Osteoblast (primary cell): ENCODE measurements at regions not wholly inside any gene's neighbourhood (a gene's known extent, or its start where the extent isn't known, plus 50 kb on each side); places are given as distances from the start of the nearest gene placed in this dataset.
A peak's percentile ranks its signal among the peaks of the same experiment; 100 is the strongest.

Source experiments
- DNase-seq: peaks from one replicate; pipeline ENCODE4 v3.0.0; 2011; ENCODE audit warnings: low spot score, mixed read lengths; ENCODE audit not compliant: insufficient read length; ENCODE audit errors: missing footprints
- H2AFZ ChIP-seq: 2 replicates; pipeline ENCODE4 v1.6.0; 2011; ENCODE audit warnings: mild to moderate bottlenecking, low read length
- H3K27ac ChIP-seq: 2 replicates; pipeline ENCODE4 v1.5.1; 2011; ENCODE audit warnings: mild to moderate bottlenecking, low read depth, low read length, moderate library complexity
- H3K27me3 ChIP-seq: 2 replicates; pipeline ENCODE4 v1.6.0; 2012; ENCODE audit warnings: mild to moderate bottlenecking, control low read depth, inconsistent platforms, low read length, moderate library complexity; ENCODE audit not compliant: insufficient read depth
- H3K36me3 ChIP-seq: 2 replicates; pipeline ENCODE4 v1.5.1; 2011; ENCODE audit warnings: mild to moderate bottlenecking, low read length, control low read depth, moderate library complexity; ENCODE audit not compliant: insufficient read depth
- H3K4me1 ChIP-seq: 2 replicates; pipeline ENCODE4 v1.5.1; 2011; ENCODE audit warnings: mild to moderate bottlenecking, low read length, control low read depth, moderate library complexity; ENCODE audit not compliant: insufficient read depth
- H3K4me2 ChIP-seq: 2 replicates; pipeline ENCODE4 v1.6.0; 2011; ENCODE audit warnings: mild to moderate bottlenecking, low read length; ENCODE audit not compliant: insufficient read depth
- H3K4me3 ChIP-seq: fragments of 200-600 bp; sonication (generic); 3 replicates; pipeline ENCODE4 v1.5.1; 2012; ENCODE audit warnings: mild to moderate bottlenecking, low read length, inconsistent platforms; ENCODE audit not compliant: insufficient read depth
- H3K79me2 ChIP-seq: 2 replicates; pipeline ENCODE4 v1.6.0; 2012; ENCODE audit warnings: mild to moderate bottlenecking, low read length, control low read depth, inconsistent platforms; ENCODE audit not compliant: insufficient read depth
- H3K9me3 ChIP-seq: 2 replicates; pipeline ENCODE4 v1.5.1; 2011; ENCODE audit warnings: low read depth, low read length, control low read depth
- H4K20me1 ChIP-seq: 2 replicates; pipeline ENCODE4 v1.6.0; 2012; ENCODE audit warnings: mild to moderate bottlenecking, low read length, control low read depth; ENCODE audit not compliant: insufficient read depth
- TF ChIP-seq, protein P1 (sequence below): IDR thresholded peaks from 2 replicates; pipeline ENCODE4 v1.5.1; 2011; ENCODE audit warnings: mild to moderate bottlenecking, low read depth, low read length, moderate library complexity; ENCODE audit errors: extremely low read depth

DNA sequence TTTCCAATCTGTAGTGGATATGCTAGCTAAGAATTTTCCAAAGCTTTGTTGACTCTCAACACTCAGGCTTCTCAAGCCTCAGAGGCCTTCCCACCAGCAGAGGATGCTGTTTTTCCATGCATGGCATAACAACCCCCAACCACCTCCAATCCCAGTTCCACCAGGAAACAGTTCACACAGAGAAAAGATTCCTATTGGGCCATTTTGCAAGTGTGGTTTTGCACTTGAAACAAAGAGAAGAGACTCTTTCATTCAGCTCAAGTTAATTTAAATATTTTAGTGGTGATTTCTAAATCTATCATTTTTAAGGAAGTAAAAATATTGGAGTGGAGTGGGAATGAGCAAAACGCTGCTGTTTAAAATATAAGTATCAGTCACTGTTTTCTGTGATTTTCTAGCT is 105.6 kb upstream of the COL1A2 start:
- TF ChIP-seq, protein P1, sequence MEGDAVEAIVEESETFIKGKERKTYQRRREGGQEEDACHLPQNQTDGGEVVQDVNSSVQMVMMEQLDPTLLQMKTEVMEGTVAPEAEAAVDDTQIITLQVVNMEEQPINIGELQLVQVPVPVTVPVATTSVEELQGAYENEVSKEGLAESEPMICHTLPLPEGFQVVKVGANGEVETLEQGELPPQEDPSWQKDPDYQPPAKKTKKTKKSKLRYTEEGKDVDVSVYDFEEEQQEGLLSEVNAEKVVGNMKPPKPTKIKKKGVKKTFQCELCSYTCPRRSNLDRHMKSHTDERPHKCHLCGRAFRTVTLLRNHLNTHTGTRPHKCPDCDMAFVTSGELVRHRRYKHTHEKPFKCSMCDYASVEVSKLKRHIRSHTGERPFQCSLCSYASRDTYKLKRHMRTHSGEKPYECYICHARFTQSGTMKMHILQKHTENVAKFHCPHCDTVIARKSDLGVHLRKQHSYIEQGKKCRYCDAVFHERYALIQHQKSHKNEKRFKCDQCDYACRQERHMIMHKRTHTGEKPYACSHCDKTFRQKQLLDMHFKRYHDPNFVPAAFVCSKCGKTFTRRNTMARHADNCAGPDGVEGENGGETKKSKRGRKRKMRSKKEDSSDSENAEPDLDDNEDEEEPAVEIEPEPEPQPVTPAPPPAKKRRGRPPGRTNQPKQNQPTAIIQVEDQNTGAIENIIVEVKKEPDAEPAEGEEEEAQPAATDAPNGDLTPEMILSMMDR = peak; percentile 100

DNA sequence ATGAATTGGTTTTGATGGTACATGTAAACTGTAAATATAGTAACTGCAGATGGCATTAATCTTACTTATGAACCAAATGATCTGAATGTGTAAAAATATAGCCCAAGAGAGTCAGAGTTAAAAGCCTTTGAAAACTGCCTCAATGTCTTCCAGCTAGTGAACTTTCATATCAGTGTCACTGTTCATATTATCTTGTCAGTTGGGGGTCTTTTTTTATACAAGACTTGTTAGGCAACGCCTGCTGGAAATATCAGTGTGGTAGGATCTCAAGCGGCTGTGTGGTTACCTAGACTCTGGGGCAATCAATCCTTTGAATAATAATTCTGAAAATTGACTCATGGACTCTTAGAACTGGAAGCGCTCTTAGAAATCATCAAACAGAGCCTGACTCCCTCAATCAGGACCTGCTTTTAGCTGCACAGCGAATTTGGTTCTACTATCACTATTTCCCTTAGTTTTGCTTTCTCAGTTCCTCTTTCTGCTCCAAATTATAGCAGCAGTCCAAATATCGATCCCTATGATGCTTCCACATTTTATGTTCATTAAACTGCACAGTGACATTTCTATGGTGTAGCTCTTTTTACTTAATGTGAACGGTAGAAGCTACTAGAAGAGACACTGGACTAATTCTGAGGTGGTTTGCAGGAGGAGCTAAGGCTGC is 100.1 kb upstream of the COL1A2 start:
- H3K27me3 ChIP-seq = no peaks in the 10 kb centered on the region
- H3K27ac ChIP-seq = no peak overlapping the region
- H3K4me1 ChIP-seq = peaks cover 42% of the 10 kb centered on the region
- H3K9me3 ChIP-seq = no peaks in the 10 kb centered on the region
- H3K4me3 ChIP-seq = no peak overlapping the region
- DNase-seq = no peak
- no peaks in the 10 kb centered on the region for H3K36me3 ChIP-seq
- no peak overlapping the region for H2AFZ ChIP-seq
- TF ChIP-seq, protein P1 = no peak
- H4K20me1 ChIP-seq = no peaks in the 10 kb centered on the region
- peaks cover 17% of the 10 kb centered on the region for H3K79me2 ChIP-seq
- peak overlapping the region; percentile 12 for H3K4me2 ChIP-seq

More for the DNA sequence above, 105.6 kb upstream of the COL1A2 start:
- no peak overlapping the region for H3K4me2 ChIP-seq
- H3K79me2 ChIP-seq = no peaks in the 10 kb centered on the region
- no peaks in the 10 kb centered on the region for H4K20me1 ChIP-seq
- no peak overlapping the region for H3K4me3 ChIP-seq
- no peak overlapping the region for H2AFZ ChIP-seq
- peak; percentile 89 for DNase-seq
- no peaks in the 10 kb centered on the region for H3K27me3 ChIP-seq
- no peaks in the 10 kb centered on the region for H3K9me3 ChIP-seq
- H3K36me3 ChIP-seq = no peaks in the 10 kb centered on the region
- peaks cover 6% of the 10 kb centered on the region for H3K4me1 ChIP-seq
- no peak overlapping the region for H3K27ac ChIP-seq

DNA sequence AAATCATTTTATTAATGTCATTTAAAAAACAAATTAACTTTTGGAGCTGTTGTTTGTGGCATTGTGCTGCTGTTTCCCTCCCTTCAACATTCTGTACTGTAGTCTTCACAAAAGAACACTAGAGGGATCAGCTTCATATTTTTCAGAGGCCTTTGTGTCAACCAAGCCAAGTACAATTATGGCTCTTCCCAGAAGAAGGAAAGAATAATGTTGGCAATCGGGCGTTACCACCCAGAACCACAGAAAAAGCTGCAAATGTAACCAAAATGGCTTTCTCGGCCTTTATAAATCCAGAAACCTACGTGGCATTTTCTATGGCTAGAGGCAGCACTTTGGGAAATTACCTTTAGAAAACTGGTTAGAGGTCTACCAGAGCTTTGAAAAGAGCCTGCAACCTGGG is 98.8 kb upstream of the COL1A2 start:
- peak overlapping the region; percentile 98 for H3K27ac ChIP-seq
- no peaks in the 10 kb centered on the region for H4K20me1 ChIP-seq
- H3K4me3 ChIP-seq = peak overlapping the region; percentile 56
- H3K4me1 ChIP-seq = peaks cover 54% of the 10 kb centered on the region
- peak overlapping the region; percentile 81 for H3K4me2 ChIP-seq
- H3K36me3 ChIP-seq = no peaks in the 10 kb centered on the region
- peak overlapping the region; percentile 77 for H2AFZ ChIP-seq
- no peaks in the 10 kb centered on the region for H3K9me3 ChIP-seq
- TF ChIP-seq, protein P1 = peak; percentile 74
- peak; percentile 71 for DNase-seq
- H3K27me3 ChIP-seq = no peaks in the 10 kb centered on the region
- H3K79me2 ChIP-seq = peaks cover 22% of the 10 kb centered on the region

DNA sequence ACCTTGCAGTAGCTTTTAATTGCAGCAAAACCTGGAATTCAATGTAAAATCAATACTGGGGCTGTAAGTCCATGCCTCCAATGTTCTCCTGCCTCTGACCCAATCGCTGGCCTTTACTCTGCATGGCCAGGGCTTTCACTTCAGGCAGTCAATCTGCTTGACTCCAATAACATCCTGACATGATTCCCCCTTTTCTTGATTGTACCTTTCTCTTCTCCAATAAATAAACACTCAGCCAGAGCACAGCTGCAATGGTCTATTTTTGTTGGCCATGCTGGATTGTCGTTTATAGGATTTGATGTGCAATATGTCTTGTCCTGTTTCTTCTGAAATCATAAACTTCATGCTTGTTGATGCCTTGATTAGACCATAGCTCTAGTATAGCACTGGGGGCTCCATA is 97.8 kb upstream of the COL1A2 start:
- peaks cover 22% of the 10 kb centered on the region for H3K79me2 ChIP-seq
- H3K4me1 ChIP-seq = peaks cover 63% of the 10 kb centered on the region
- peak overlapping the region; percentile 81 for H3K4me2 ChIP-seq
- no peaks in the 10 kb centered on the region for H3K36me3 ChIP-seq
- peak overlapping the region; percentile 5 for H2AFZ ChIP-seq
- TF ChIP-seq, protein P1 = no peak
- H3K27me3 ChIP-seq = no peaks in the 10 kb centered on the region
- DNase-seq = no peak
- no peaks in the 10 kb centered on the region for H4K20me1 ChIP-seq
- peak overlapping the region; percentile 98 for H3K27ac ChIP-seq
- no peaks in the 10 kb centered on the region for H3K9me3 ChIP-seq
- H3K4me3 ChIP-seq = peak overlapping the region; percentile 44
